Activated T-helper 17 cell treated with anti-CD3 and anti-CD28 coated beads, Interleukin-2, amount 50 U/mL, for 72 hours (primary cell): ENCODE measurements at regions not wholly inside any gene's neighbourhood (a gene's known extent, or its start where the extent isn't known, plus 50 kb on each side); places are given as distances from the start of the nearest gene placed in this dataset.

ENCODE experiments used
- ATAC-seq: fragments of 150-1000 bp; cut with Tn5 transposase; replicated peaks from 2 replicates; pipeline ENCODE4 v1.10.0; 2021; ENCODE audit warnings: mild to moderate bottlenecking, moderate library complexity
- H3K27ac Mint-ChIP-seq: one replicate; pipeline ENCODE4 v1.8.0; 2022; ENCODE audit warnings: mixed read lengths
- H3K27me3 Mint-ChIP-seq: one replicate; pipeline ENCODE4 v1.8.0; 2022; ENCODE audit warnings: mixed read lengths
- H3K36me3 Mint-ChIP-seq: one replicate; pipeline ENCODE4 v1.8.0; 2022; ENCODE audit warnings: low read depth, mild to moderate bottlenecking, mixed read lengths
- H3K4me1 Mint-ChIP-seq: one replicate; pipeline ENCODE4 v1.8.0; 2022; ENCODE audit warnings: mixed read lengths
- H3K4me3 Mint-ChIP-seq: one replicate; pipeline ENCODE4 v1.8.0; 2022; ENCODE audit warnings: mild to moderate bottlenecking, mixed read lengths
- H3K9me3 Mint-ChIP-seq: one replicate; pipeline ENCODE4 v1.8.0; 2022; ENCODE audit warnings: mixed read lengths

GRCh38 chr7:84605301-84605700 lies 410.7 kb upstream of the SEMA3A start:
- no peak for ATAC-seq
- no peaks in the 10 kb centered on the region for H3K36me3 Mint-ChIP-seq
- H3K27ac Mint-ChIP-seq = no peak overlapping the region
- H3K9me3 Mint-ChIP-seq = peaks cover 9% of the 10 kb centered on the region
- no peak overlapping the region for H3K4me3 Mint-ChIP-seq
- H3K27me3 Mint-ChIP-seq = no peaks in the 10 kb centered on the region
- H3K4me1 Mint-ChIP-seq = no peaks in the 10 kb centered on the region

- no peaks in the 10 kb centered on the region for H3K27me3 Mint-ChIP-seq
- peaks cover 14% of the 10 kb centered on the region for H3K9me3 Mint-ChIP-seq
- no peak overlapping the region for H3K27ac Mint-ChIP-seq
- no peak overlapping the region for H3K4me3 Mint-ChIP-seq
- no peaks in the 10 kb centered on the region for H3K36me3 Mint-ChIP-seq
- no peak for ATAC-seq
- no peaks in the 10 kb centered on the region for H3K4me1 Mint-ChIP-seq
Observed at GRCh38 chr7:84603545-84603944, 409.0 kb upstream of the SEMA3A start.

GRCh38 chr7:84595026-84595425 lies 400.4 kb upstream of the SEMA3A start:
- Mint-ChIP-seq H3K27me3 (no peaks in the 10 kb centered on the region), H3K36me3 (no peaks in the 10 kb centered on the region), H3K4me1 (no peaks in the 10 kb centered on the region), H3K9me3 (peaks cover 16% of the 10 kb centered on the region), H3K4me3 (no peak overlapping the region), H3K27ac (no peak overlapping the region)
- ATAC-seq = no peak

GRCh38 chr7:84591897-84592296 lies 397.3 kb upstream of the SEMA3A start:
- ATAC-seq = no peak
- Mint-ChIP-seq H3K27ac (no peak overlapping the region), H3K4me3 (no peak overlapping the region), H3K9me3 (peaks cover 11% of the 10 kb centered on the region), H3K27me3 (no peaks in the 10 kb centered on the region), H3K4me1 (no peaks in the 10 kb centered on the region), H3K36me3 (no peaks in the 10 kb centered on the region)

GRCh38 chr7:84589012-84589411 lies 394.4 kb upstream of the SEMA3A start:
- no peaks in the 10 kb centered on the region for H3K4me1 Mint-ChIP-seq
- H3K9me3 Mint-ChIP-seq = peaks cover 7% of the 10 kb centered on the region
- no peak overlapping the region for H3K27ac Mint-ChIP-seq
- ATAC-seq = no peak
- no peak overlapping the region for H3K4me3 Mint-ChIP-seq
- no peaks in the 10 kb centered on the region for H3K36me3 Mint-ChIP-seq
- no peaks in the 10 kb centered on the region for H3K27me3 Mint-ChIP-seq

- no peaks in the 10 kb centered on the region for H3K9me3 Mint-ChIP-seq
- H3K4me1 Mint-ChIP-seq = no peaks in the 10 kb centered on the region
- no peak overlapping the region for H3K4me3 Mint-ChIP-seq
- H3K27me3 Mint-ChIP-seq = no peaks in the 10 kb centered on the region
- no peak for ATAC-seq
- H3K36me3 Mint-ChIP-seq = no peaks in the 10 kb centered on the region
- H3K27ac Mint-ChIP-seq = no peak overlapping the region
Observed at GRCh38 chr7:84583331-84583730, 388.7 kb upstream of the SEMA3A start.

GRCh38 chr7:84582747-84583146 lies 388.2 kb upstream of the SEMA3A start:
- Mint-ChIP-seq H3K4me3 (no peak overlapping the region), H3K27ac (no peak overlapping the region), H3K27me3 (no peaks in the 10 kb centered on the region), H3K36me3 (no peaks in the 10 kb centered on the region), H3K9me3 (no peaks in the 10 kb centered on the region), H3K4me1 (no peaks in the 10 kb centered on the region)
- no peak for ATAC-seq

GRCh38 chr7:84578825-84579224 lies 384.2 kb upstream of the SEMA3A start:
- H3K4me1 Mint-ChIP-seq = no peaks in the 10 kb centered on the region
- H3K27ac Mint-ChIP-seq = no peak overlapping the region
- H3K36me3 Mint-ChIP-seq = no peaks in the 10 kb centered on the region
- no peak overlapping the region for H3K4me3 Mint-ChIP-seq
- no peaks in the 10 kb centered on the region for H3K9me3 Mint-ChIP-seq
- ATAC-seq = no peak
- H3K27me3 Mint-ChIP-seq = no peaks in the 10 kb centered on the region

- H3K27ac Mint-ChIP-seq = no peak overlapping the region
- H3K27me3 Mint-ChIP-seq = no peaks in the 10 kb centered on the region
- no peaks in the 10 kb centered on the region for H3K36me3 Mint-ChIP-seq
- no peak overlapping the region for H3K4me3 Mint-ChIP-seq
- no peak for ATAC-seq
- H3K9me3 Mint-ChIP-seq = peaks cover 5% of the 10 kb centered on the region
- H3K4me1 Mint-ChIP-seq = no peaks in the 10 kb centered on the region
Observed at GRCh38 chr7:84568781-84569180, 374.2 kb upstream of the SEMA3A start.

- H3K4me1 Mint-ChIP-seq = no peaks in the 10 kb centered on the region
- no peak for ATAC-seq
- no peaks in the 10 kb centered on the region for H3K9me3 Mint-ChIP-seq
- no peaks in the 10 kb centered on the region for H3K36me3 Mint-ChIP-seq
- H3K4me3 Mint-ChIP-seq = no peak overlapping the region
- no peak overlapping the region for H3K27ac Mint-ChIP-seq
- H3K27me3 Mint-ChIP-seq = no peaks in the 10 kb centered on the region
Observed at GRCh38 chr7:84565345-84566074, 370.9 kb upstream of the SEMA3A start.

- no peak for ATAC-seq
- Mint-ChIP-seq H3K27me3 (no peaks in the 10 kb centered on the region), H3K4me3 (no peak overlapping the region)
Observed at GRCh38 chr7:84553711-84554110, 359.1 kb upstream of the SEMA3A start.

GRCh38 chr7:84549409-84549808 lies 354.8 kb upstream of the SEMA3A start:
- no peaks in the 10 kb centered on the region for H3K27me3 Mint-ChIP-seq
- no peak overlapping the region for H3K4me3 Mint-ChIP-seq
- H3K9me3 Mint-ChIP-seq = peaks cover 7% of the 10 kb centered on the region
- H3K36me3 Mint-ChIP-seq = no peaks in the 10 kb centered on the region
- H3K27ac Mint-ChIP-seq = no peak overlapping the region
- no peak for ATAC-seq
- no peaks in the 10 kb centered on the region for H3K4me1 Mint-ChIP-seq

More at GRCh38 chr7:84553711-84554110, 359.1 kb upstream of the SEMA3A start:
- peaks cover 13% of the 10 kb centered on the region for H3K9me3 Mint-ChIP-seq
- H3K27ac Mint-ChIP-seq = no peak overlapping the region
- H3K36me3 Mint-ChIP-seq = no peaks in the 10 kb centered on the region
- no peaks in the 10 kb centered on the region for H3K4me1 Mint-ChIP-seq

- ATAC-seq = no peak
- Mint-ChIP-seq H3K4me3 (no peak overlapping the region), H3K27me3 (no peaks in the 10 kb centered on the region), H3K27ac (no peak overlapping the region), H3K4me1 (no peaks in the 10 kb centered on the region), H3K9me3 (no peaks in the 10 kb centered on the region), H3K36me3 (no peaks in the 10 kb centered on the region)
Observed at GRCh38 chr7:84548366-84549365, 354.1 kb upstream of the SEMA3A start.

- no peaks in the 10 kb centered on the region for H3K36me3 Mint-ChIP-seq
- H3K4me1 Mint-ChIP-seq = no peaks in the 10 kb centered on the region
- no peak overlapping the region for H3K27ac Mint-ChIP-seq
- no peak for ATAC-seq
- H3K4me3 Mint-ChIP-seq = no peak overlapping the region
- no peaks in the 10 kb centered on the region for H3K27me3 Mint-ChIP-seq
- no peaks in the 10 kb centered on the region for H3K9me3 Mint-ChIP-seq
Observed at GRCh38 chr7:84547331-84547730, 352.7 kb upstream of the SEMA3A start.

- no peaks in the 10 kb centered on the region for H3K27me3 Mint-ChIP-seq
- H3K4me1 Mint-ChIP-seq = no peaks in the 10 kb centered on the region
- H3K4me3 Mint-ChIP-seq = no peak overlapping the region
- no peak overlapping the region for H3K27ac Mint-ChIP-seq
- H3K9me3 Mint-ChIP-seq = no peaks in the 10 kb centered on the region
- no peak for ATAC-seq
- H3K36me3 Mint-ChIP-seq = no peaks in the 10 kb centered on the region
Observed at GRCh38 chr7:84546403-84546802, 351.8 kb upstream of the SEMA3A start.
